ENCODE measurements at regions not wholly inside any gene's neighbourhood (a gene's known extent, or its start where the extent isn't known, plus 50 kb on each side); places are given as distances from the start of the nearest gene placed in this dataset.
"Not testable (repeated sequence)": the region's sequence is repeated elsewhere in the genome, so short reads cannot be mapped to it uniquely, and the experiment has no call there.

GRCh38 chr12:131513606-131514005, 197.3 kb upstream of the SFSWAP start:
- no peak overlapping the region for H3K4me2 ChIP-seq (ENCODE audit: insufficient read depth, low read length)
- no peak for DNase-seq (ENCODE audit: extremely low read depth in 1 of 4, low spot score in 3 of 4)
- TF ChIP-seq ZNF583 (CRISPR knock-in tag; IDR thresholded peaks at IDR 0.05) (no peak), SREBF2 (CRISPR knock-in tag; IDR thresholded peaks at IDR 0.05) (no peak), MYC (IDR thresholded peaks at IDR 0.05; ENCODE audit: low read depth, low read length) (no peak), MYC (CRISPR knock-in tag; IDR thresholded peaks at IDR 0.05; ENCODE audit: borderline replicate concordance, low read depth) (no peak), SRF (CRISPR knock-in tag; IDR thresholded peaks at IDR 0.05) (no peak), CHD1 (IDR thresholded peaks at IDR 0.05; ENCODE audit: low read length) (no peak), PATZ1 (CRISPR knock-in tag; IDR thresholded peaks at IDR 0.05; ENCODE audit: borderline replicate concordance) (no peak), NFIX (CRISPR knock-in tag; IDR thresholded peaks at IDR 0.05; ENCODE audit: low read depth) (no peak), KLF1 (tag; IDR thresholded peaks at IDR 0.05) (no peak)
- TF ChIP-seq, protein P1, sequence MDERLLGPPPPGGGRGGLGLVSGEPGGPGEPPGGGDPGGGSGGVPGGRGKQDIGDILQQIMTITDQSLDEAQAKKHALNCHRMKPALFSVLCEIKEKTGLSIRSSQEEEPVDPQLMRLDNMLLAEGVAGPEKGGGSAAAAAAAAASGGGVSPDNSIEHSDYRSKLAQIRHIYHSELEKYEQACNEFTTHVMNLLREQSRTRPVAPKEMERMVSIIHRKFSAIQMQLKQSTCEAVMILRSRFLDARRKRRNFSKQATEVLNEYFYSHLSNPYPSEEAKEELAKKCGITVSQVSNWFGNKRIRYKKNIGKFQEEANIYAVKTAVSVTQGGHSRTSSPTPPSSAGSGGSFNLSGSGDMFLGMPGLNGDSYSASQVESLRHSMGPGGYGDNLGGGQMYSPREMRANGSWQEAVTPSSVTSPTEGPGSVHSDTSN (CRISPR knock-in tag; IDR thresholded peaks at IDR 0.05; ENCODE audit: low read depth): no peak
- TF ChIP-seq, protein P1 (tag; conservative IDR thresholded peaks at IDR 0.05; ENCODE audit: low read depth): no peak
- no TSS peak for BruUV-seq (replicated peaks)
- in situ Hi-C loops (cut with MboI) (no loop called here), intact Hi-C loops (cut with micrococcal nuclease) (no loop called here)
- 3% methylated on average over 6 of the region's 6 CpGs for WGBS (ENCODE audit: insufficient coverage, low coverage, missing lambda C conversion rate)
- FAIRE-seq: no peak
- no peak for ATAC-seq
- no peaks in the 10 kb centered on the region for H3K9me1 ChIP-seq (ENCODE audit: control insufficient read depth, insufficient read depth, low read length)
- no peak overlapping the region for H3K4me3 ChIP-seq
- ChIA-PET CTCF (ENCODE audit: low intra/inter-chr PET ratio) (no interaction called here), POLR2A (no interaction called here)
- no peak overlapping the region for H3K9ac ChIP-seq (ENCODE audit: insufficient read depth in 1 of 2, low read depth in 2 of 2, low read length in 2 of 2)
- H3K9me3 ChIP-seq (replicated peaks; ENCODE audit: control insufficient read depth, insufficient read depth, low read depth, low read length): no peaks in the 10 kb centered on the region
- peaks cover 8 to 29% of the 10 kb centered on the region in 2 experiments; a peak in 3 of 5 replicates for H3K27me3 ChIP-seq (ENCODE audit: control insufficient read depth in 2 of 2, insufficient read depth in 2 of 2, low read length in 2 of 2)
- H3K27ac ChIP-seq (ENCODE audit: extremely low read depth, low read depth, low read length): no peak overlapping the region
- no peaks in the 10 kb centered on the region for H3K79me2 ChIP-seq (ENCODE audit: control insufficient read depth, insufficient read depth, low read length)
- no peaks in the 10 kb centered on the region for H3K36me3 ChIP-seq (ENCODE audit: control insufficient read depth, insufficient read depth, low read length)
- H3K4me1 ChIP-seq (replicated peaks in 1 of 2; ENCODE audit: control insufficient read depth in 2 of 2, insufficient read depth in 2 of 2, low read length in 2 of 2): no peaks in the 10 kb centered on the region
- no peak overlapping the region for H2AFZ ChIP-seq (ENCODE audit: low read depth, low read length)
- H4K20me1 ChIP-seq (replicated peaks; ENCODE audit: control insufficient read depth, insufficient read depth, low read length): no peaks in the 10 kb centered on the region; the same call in 1 of the 2 replicates

GRCh38 chr12:131520553-131520952, 190.3 kb upstream of the SFSWAP start:
- H3K9me3 ChIP-seq (replicated peaks; ENCODE audit: control insufficient read depth, insufficient read depth, low read depth, low read length); H3K9me1 ChIP-seq (ENCODE audit: control insufficient read depth, insufficient read depth, low read length); BruUV-seq (replicated peaks); H2AFZ ChIP-seq (ENCODE audit: low read depth, low read length); H3K4me3 ChIP-seq; H3K9ac ChIP-seq (ENCODE audit: insufficient read depth in 1 of 2, low read depth in 2 of 2, low read length in 2 of 2); H4K20me1 ChIP-seq (replicated peaks; ENCODE audit: control insufficient read depth, insufficient read depth, low read length); H3K4me2 ChIP-seq (ENCODE audit: insufficient read depth, low read length); POLR2A ChIA-PET; CTCF ChIA-PET (ENCODE audit: low intra/inter-chr PET ratio); H3K79me2 ChIP-seq (ENCODE audit: control insufficient read depth, insufficient read depth, low read length); H3K36me3 ChIP-seq (ENCODE audit: control insufficient read depth, insufficient read depth, low read length); FAIRE-seq; H3K27ac ChIP-seq (ENCODE audit: extremely low read depth, low read depth, low read length); in situ Hi-C loops (cut with MboI); intact Hi-C loops (cut with micrococcal nuclease); H3K4me1 ChIP-seq (replicated peaks in 1 of 2; ENCODE audit: control insufficient read depth in 2 of 2, insufficient read depth in 2 of 2, low read length in 2 of 2); DNase-seq (ENCODE audit: extremely low read depth in 1 of 4, low spot score in 3 of 4); ATAC-seq: not testable (repeated sequence)
- WGBS (ENCODE audit: insufficient coverage, low coverage, missing lambda C conversion rate): 1% methylated on average over 8 of the region's 8 CpGs
- peaks cover 6 to 19% of the 10 kb centered on the region in 2 experiments; a peak in 3 of 5 replicates for H3K27me3 ChIP-seq (ENCODE audit: control insufficient read depth in 2 of 2, insufficient read depth in 2 of 2, low read length in 2 of 2)
